HuH-7.5 (cell line): ENCODE measurements at regions not wholly inside any gene's neighbourhood (a gene's known extent, or its start where the extent isn't known, plus 50 kb on each side); places are given as distances from the start of the nearest gene placed in this dataset.

Experiments
- DNase-seq: peaks from one replicate; pipeline ENCODE4 v3.0.0; 2011; ENCODE audit warnings: low spot score

- no peak for DNase-seq
Measured at GRCh38 chr6:23307516-23307915, 738.1 kb downstream of the HDGFL1 start.

- no peak for DNase-seq
Measured at GRCh38 chr6:23308166-23308565, 738.8 kb downstream of the HDGFL1 start.

DNA sequence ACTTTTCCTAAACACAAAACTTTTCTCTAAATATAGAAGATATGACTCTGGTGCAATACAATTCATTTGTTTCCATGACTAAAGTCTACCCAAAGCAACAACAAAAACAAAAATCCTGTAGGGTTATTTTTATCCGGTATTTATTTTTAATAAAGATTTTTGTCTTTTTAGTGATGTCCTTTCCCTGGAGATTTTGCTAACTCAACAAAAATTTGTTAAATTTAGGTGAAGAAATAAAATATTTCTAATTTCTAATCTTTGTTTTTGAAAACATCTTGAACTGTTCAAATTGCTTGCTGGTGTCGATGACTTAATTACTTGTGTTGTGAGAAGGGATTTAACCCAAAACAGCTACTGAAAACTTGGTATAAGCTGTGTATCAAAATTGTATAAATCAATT, 741.8 kb downstream of the HDGFL1 start:
- DNase-seq = no peak

GRCh38 chr6:23316131-23316530, 746.8 kb downstream of the HDGFL1 start:
- no peak for DNase-seq

- DNase-seq = no peak
Measured at GRCh38 chr6:23316931-23317330, 747.6 kb downstream of the HDGFL1 start.

GRCh38 chr6:23319582-23319981, 750.2 kb downstream of the HDGFL1 start:
- DNase-seq = no peak

DNA sequence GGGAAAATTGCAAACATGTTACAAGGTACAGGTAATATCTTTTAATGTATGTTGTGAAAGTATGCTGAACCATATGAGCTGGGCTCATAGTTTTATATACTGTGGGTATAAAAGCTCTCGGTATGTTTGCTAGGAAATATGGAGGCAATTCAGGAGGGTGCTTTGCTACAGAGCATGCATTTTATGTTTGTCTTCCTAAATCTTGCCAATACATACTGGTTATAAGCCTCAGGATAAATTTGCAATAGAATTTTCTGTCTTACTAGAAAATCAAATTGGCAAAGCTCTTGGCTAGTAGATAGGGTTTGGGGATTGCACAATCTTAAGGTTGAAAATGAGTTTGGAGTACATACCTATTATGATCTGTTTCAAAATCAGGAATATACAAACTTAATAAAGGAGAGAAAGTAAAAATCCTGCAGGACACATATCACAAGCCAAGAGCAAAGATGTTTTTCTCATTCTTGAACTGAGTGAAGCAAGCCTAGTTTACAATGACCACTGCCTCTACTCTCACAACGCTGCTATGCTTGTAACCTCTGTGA, 751.2 kb downstream of the HDGFL1 start:
- no peak for DNase-seq

- DNase-seq = no peak
Measured at GRCh38 chr6:23323897-23324296, 754.5 kb downstream of the HDGFL1 start.

GRCh38 chr6:23325065-23325464, 755.7 kb downstream of the HDGFL1 start:
- DNase-seq = no peak

GRCh38 chr6:23327621-23328020, 758.3 kb downstream of the HDGFL1 start:
- DNase-seq = no peak

GRCh38 chr6:23329086-23329485, 759.7 kb downstream of the HDGFL1 start:
- no peak for DNase-seq

- no peak for DNase-seq
Measured at GRCh38 chr6:23330632-23331031, 761.3 kb downstream of the HDGFL1 start.

DNA sequence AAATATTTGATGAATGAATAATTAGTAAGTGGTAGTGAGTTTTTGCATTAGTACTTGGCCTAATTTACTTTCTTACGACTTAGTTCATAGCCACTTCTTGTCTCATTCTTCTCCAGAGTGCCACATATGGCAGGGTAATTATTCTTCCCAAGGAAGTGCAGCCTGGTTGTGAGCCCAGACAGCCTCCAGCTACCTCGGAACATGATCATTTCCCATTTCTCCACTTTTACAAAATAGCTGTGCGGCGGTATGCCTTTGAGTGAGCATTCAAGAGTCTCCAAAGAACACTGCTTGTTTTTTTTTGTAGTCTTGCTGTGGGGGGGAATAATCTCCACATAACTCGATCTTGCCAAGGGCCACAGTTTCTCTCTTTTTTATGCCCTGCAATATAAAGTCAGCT, 765.0 kb downstream of the HDGFL1 start:
- DNase-seq = no peak

- DNase-seq = no peak
Measured at GRCh38 chr6:23335894-23336293, 766.5 kb downstream of the HDGFL1 start.

DNA sequence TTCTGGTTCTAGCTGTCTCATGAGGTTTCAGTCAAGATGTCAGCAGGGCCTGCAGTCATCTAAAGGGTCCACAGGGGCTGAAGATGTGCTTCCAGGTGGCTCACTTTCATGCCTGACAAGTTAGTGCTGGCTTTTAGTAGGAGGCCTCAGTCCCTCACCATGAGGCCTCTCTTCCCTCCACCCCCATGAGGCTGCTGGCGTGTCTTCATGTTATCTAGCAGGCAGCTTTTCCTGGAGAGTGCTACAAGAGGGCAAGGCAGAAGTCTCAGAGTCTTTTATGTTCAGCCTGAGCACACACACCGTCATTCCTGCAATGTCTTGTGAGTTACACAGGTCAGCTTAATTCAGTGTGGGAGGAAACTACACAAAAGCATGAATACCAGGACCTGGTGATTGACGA, 769.9 kb downstream of the HDGFL1 start:
- DNase-seq = no peak

GRCh38 chr6:23340271-23340670, 770.9 kb downstream of the HDGFL1 start:
- no peak for DNase-seq

- DNase-seq = no peak
Measured at GRCh38 chr6:23343610-23344306, 774.4 kb downstream of the HDGFL1 start.

DNA sequence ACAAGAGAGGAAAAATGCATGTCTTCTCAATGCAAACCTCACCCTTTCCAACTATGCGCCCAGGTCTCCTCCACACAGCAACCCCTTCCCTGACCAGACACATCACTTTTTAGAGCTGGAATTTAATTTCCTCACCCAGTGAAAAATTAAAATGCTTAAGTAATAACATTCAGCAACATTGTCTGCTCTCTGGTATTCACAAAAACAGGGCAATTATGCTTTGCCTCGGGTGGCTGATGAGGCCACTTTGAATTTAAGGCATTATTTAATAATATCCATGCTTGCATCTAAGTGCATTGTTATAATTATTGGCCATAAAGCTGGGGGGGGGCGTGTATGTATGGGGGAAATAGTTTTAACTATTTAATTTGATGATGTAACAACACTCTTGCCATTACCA, 777.8 kb upstream of the NRSN1 start:
- DNase-seq = no peak

- DNase-seq = peak; percentile 6
Measured at GRCh38 chr6:23349521-23350147, 776.4 kb upstream of the NRSN1 start.

DNA sequence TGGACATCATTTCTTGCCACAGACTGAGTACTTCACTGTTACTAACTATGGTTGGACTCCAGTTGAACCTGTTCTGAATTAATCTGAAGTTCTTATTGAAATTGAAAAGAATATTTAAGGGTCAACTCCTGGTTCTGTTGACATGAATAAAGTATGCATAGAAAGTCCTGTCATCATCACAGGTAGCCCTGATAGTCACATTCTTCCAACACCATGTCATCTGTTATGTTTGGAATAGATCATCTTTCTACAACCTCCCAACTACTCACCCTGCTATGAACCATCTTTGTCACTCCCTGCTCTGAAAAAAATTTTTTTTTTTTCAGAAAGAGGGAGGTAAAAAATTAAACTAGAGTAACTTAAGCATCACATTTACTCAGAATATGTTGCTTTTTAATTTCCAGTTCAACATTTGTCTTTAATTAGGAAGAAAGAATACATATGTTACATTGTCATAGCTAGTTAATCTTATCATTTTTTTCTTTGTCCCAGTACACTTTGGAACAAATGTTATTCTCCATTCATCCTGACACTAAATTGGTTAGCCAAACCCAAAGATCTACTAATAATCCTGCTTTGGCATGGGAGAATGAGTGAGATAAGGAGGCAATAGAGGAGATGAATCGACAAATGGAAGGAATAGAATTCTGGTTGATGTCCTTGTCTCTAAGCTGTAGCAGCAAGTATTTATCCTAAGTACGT, 775.1 kb upstream of the NRSN1 start:
- DNase-seq = no peak

DNA sequence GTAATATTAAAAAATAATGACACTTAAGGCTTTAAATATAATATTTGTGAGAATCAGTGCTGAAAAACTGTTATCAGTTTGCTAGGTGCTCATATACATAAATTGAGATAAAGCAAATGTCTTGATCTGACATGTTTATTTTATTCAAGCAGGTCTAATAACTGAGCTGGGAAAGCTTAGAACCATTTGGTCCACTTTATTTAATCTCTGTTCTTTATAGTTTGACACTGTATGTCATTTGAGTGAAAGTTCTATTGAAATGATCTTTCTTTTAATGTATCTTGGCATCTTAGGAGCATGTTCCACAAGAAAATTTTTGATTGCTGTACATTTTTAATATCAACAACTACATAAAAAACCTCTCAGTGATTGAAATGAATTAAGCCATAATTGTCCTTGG, 772.0 kb upstream of the NRSN1 start:
- DNase-seq = no peak

DNA sequence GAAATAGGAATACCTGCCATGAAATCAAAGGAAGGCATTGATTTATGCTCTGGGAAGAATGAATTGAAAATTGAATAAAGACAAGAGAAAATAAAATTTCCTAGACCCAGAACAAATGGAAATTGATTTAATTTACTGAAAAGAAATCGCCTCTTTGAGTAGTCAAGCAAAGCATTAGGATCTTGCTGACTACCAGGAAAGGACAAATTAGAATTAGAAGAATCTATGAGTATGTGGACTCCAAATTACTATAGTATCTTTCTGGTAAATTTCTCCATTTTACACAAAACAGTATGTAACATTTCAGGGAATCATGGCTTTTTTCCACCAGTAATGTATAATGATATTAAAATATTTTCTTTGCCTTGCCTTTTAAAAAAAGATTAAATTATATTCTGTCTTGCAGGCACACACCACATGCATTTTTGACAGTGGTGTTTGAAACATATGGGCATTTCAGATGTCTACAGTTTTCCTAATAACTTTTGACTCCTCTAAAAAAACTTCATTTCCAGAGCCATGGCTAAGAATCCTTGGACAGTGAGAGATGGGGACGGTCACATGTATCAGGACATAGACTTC, 768.7 kb upstream of the NRSN1 start:
- no peak for DNase-seq

GRCh38 chr6:23365732-23366131, 760.3 kb upstream of the NRSN1 start:
- DNase-seq = no peak
